GM18867 (cell line): ENCODE measurements at regions not wholly inside any gene's neighbourhood (a gene's known extent, or its start where the extent isn't known, plus 50 kb on each side); places are given as distances from the start of the nearest gene placed in this dataset.
"Not testable (repeated sequence)": the region's sequence is repeated elsewhere in the genome, so short reads cannot be mapped to it uniquely, and the experiment has no call there.

ENCODE experiments used
- ATAC-seq: cut with Tn5 transposase; IDR thresholded peaks from one replicate; pipeline ENCODE4 v1.9.1; 2021; ENCODE audit warnings: mild to moderate bottlenecking, moderate library complexity; ENCODE audit not compliant: unreplicated experiment

- no peak for ATAC-seq
Measured at GRCh38 chr13:84641491-84641890, 759.2 kb upstream of the SLITRK1 start.

GRCh38 chr13:84640691-84641090 lies 758.4 kb upstream of the SLITRK1 start:
- no peak for ATAC-seq

GRCh38 chr13:84630476-84630875 lies 748.2 kb upstream of the SLITRK1 start:
- no peak for ATAC-seq

GRCh38 chr13:84616864-84617263 lies 734.6 kb upstream of the SLITRK1 start:
- no peak for ATAC-seq

- no peak for ATAC-seq
Measured at GRCh38 chr13:84609716-84610115, 727.4 kb upstream of the SLITRK1 start.

- ATAC-seq, result no peak
Measured at GRCh38 chr13:84607261-84608013, 725.2 kb upstream of the SLITRK1 start.

- ATAC-seq, result no peak
Measured at GRCh38 chr13:84606616-84607015, 724.3 kb upstream of the SLITRK1 start.

GRCh38 chr13:84605927-84606326 lies 723.7 kb upstream of the SLITRK1 start:
- no peak for ATAC-seq

- no peak for ATAC-seq
Measured at GRCh38 chr13:84591444-84591843, 709.2 kb upstream of the SLITRK1 start.

GRCh38 chr13:84590663-84591062 lies 708.4 kb upstream of the SLITRK1 start:
- no peak for ATAC-seq

- ATAC-seq, result no peak
Measured at GRCh38 chr13:84588023-84588422, 705.7 kb upstream of the SLITRK1 start.

- ATAC-seq, result not testable (repeated sequence)
Measured at GRCh38 chr13:84579901-84580300, 697.6 kb upstream of the SLITRK1 start.

- no peak for ATAC-seq
Measured at GRCh38 chr13:84574851-84575250, 692.6 kb upstream of the SLITRK1 start.

- no peak for ATAC-seq
Measured at GRCh38 chr13:84571264-84571663, 689.0 kb upstream of the SLITRK1 start.

- ATAC-seq, result no peak
Measured at GRCh38 chr13:84570831-84571230, 688.6 kb upstream of the SLITRK1 start.

GRCh38 chr13:84569366-84569765 lies 687.1 kb upstream of the SLITRK1 start:
- no peak for ATAC-seq

- ATAC-seq, result no peak
Measured at GRCh38 chr13:84567848-84568247, 685.6 kb upstream of the SLITRK1 start.

- no peak for ATAC-seq
Measured at GRCh38 chr13:84566780-84567179, 684.5 kb upstream of the SLITRK1 start.

GRCh38 chr13:84563611-84564010 lies 681.3 kb upstream of the SLITRK1 start:
- no peak for ATAC-seq

- no peak for ATAC-seq
Measured at GRCh38 chr13:84553227-84553626, 671.0 kb upstream of the SLITRK1 start.

GRCh38 chr13:84543962-84544361 lies 661.7 kb upstream of the SLITRK1 start:
- ATAC-seq, result no peak

- ATAC-seq, result no peak
Measured at GRCh38 chr13:84542348-84542747, 660.1 kb upstream of the SLITRK1 start.

- no peak for ATAC-seq
Measured at GRCh38 chr13:84536906-84537305, 654.6 kb upstream of the SLITRK1 start.
